ENCODE measurements at regions not wholly inside any gene's neighbourhood (a gene's known extent, or its start where the extent isn't known, plus 50 kb on each side); places are given as distances from the start of the nearest gene placed in this dataset.

DNA sequence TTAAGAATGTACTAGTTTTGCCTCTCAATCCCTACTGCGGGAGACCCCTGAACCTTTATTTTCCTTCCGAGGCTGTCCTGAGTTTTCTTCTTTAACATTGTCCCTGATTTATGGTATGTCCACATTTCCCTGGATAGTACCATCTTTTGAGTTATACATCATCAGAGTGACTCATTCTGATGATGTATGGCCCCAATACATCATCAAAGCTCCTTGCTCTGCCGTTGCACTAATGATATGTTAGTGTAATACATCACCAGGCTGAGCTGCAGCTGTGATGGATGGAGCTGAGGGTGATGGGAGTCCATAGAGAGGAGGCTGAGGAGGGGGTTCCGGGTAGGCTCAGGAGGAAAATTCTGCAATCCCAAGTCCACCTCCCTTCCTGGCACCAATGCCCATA lies 986.5 kb downstream of the KCNMA1 start:
- H3K4ac ChIP-seq (ENCODE audit: low read depth, low read length) = no peak overlapping the region
- no peak overlapping the region for H3K23ac ChIP-seq (ENCODE audit: low read depth, low read length)
- no peak overlapping the region for H4K5ac ChIP-seq (ENCODE audit: low read depth, low read length)
- no peak overlapping the region for H3K4me2 ChIP-seq (ENCODE audit: low read depth, low read length)
- WGBS, 2 experiments (ENCODE audit: extremely low coverage in 2 of 2, insufficient read length in 1 of 2) = no CpG with 5 or more reads among the region's 4 CpGs
- peaks cover 4% of the 10 kb centered on the region for H3K4me1 ChIP-seq (ENCODE audit: control insufficient read depth, insufficient read depth, low read length)
- no peaks in the 10 kb centered on the region for H3K9me3 ChIP-seq (ENCODE audit: control insufficient read depth, insufficient read depth, low read length)
- no peak overlapping the region for H2BK5ac ChIP-seq (ENCODE audit: low read depth, low read length, poor library complexity, severe bottlenecking)
- H3K27ac ChIP-seq (ENCODE audit: insufficient read depth, low read length) = no peak overlapping the region
- ATAC-seq (ENCODE audit: low read depth) (no peak), DNase-seq (no peak)
- dilution Hi-C loops (cut with HindIII; ENCODE audit: low sequenced_read_pairs, unreplicated experiment) = no loop called here
- no peak overlapping the region for H3K4me3 ChIP-seq (ENCODE audit: insufficient read depth, low read depth, low read length)
- no peak overlapping the region for H3K18ac ChIP-seq (ENCODE audit: low read depth, low read length)
- no peaks in the 10 kb centered on the region for H3K27me3 ChIP-seq (ENCODE audit: control insufficient read depth, insufficient read depth, low read length)
- no peaks in the 10 kb centered on the region for H3K79me1 ChIP-seq (ENCODE audit: low read depth in 1 of 2, low read length in 2 of 2)
- TF ChIP-seq, protein P1, sequence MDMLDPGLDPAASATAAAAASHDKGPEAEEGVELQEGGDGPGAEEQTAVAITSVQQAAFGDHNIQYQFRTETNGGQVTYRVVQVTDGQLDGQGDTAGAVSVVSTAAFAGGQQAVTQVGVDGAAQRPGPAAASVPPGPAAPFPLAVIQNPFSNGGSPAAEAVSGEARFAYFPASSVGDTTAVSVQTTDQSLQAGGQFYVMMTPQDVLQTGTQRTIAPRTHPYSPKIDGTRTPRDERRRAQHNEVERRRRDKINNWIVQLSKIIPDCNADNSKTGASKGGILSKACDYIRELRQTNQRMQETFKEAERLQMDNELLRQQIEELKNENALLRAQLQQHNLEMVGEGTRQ (IDR thresholded peaks at IDR 0.05; ENCODE audit: low read depth, low read length) = no peak
- no peak for TF ChIP-seq MAFK (IDR thresholded peaks at IDR 0.05; ENCODE audit: low read depth, low read length)
- TF ChIP-seq RAD21 (IDR thresholded peaks at IDR 0.05; ENCODE audit: low read length) = no peak
- TF ChIP-seq CHD1 (IDR thresholded peaks at IDR 0.05; ENCODE audit: low read depth, low read length) = no peak
- TF ChIP-seq CTCF (conservative IDR thresholded peaks at IDR 0.05; ENCODE audit: low read depth, low read length) = no peak
- no peak for TF ChIP-seq CEBPB (IDR thresholded peaks at IDR 0.05; ENCODE audit: low read depth, low read length)
- no peak for TF ChIP-seq RFX5 (IDR thresholded peaks at IDR 0.05; ENCODE audit: low read depth, low read length)
- TF ChIP-seq POLR2A (IDR thresholded peaks at IDR 0.05; ENCODE audit: low read depth, low read length) = no peak
- no peak for TF ChIP-seq FOS (IDR thresholded peaks at IDR 0.05; ENCODE audit: low read depth, low read length)
- no peak for TF ChIP-seq MAZ (IDR thresholded peaks at IDR 0.05; ENCODE audit: borderline replicate concordance, low read depth, low read length)
- TF ChIP-seq RCOR1 (IDR thresholded peaks at IDR 0.05; ENCODE audit: insufficient replicate concordance, low read length) = no peak
- no peaks in the 10 kb centered on the region for H4K20me1 ChIP-seq (ENCODE audit: insufficient read depth, low read length)
- no peak overlapping the region for H2BK15ac ChIP-seq (ENCODE audit: low read depth, low read length)
- H3K9ac ChIP-seq (ENCODE audit: low read depth, low read length) = no peak overlapping the region
- H3K14ac ChIP-seq (replicated peaks; ENCODE audit: low read depth, low read length) = no peak overlapping the region
- no peak overlapping the region for H2AK9ac ChIP-seq (replicated peaks; ENCODE audit: low read depth, low read length, poor library complexity)
- H2BK20ac ChIP-seq (ENCODE audit: low read depth, low read length) = no peak overlapping the region
- no peak overlapping the region for H4K91ac ChIP-seq (ENCODE audit: insufficient read depth, low read depth, low read length)
- no peak overlapping the region for H2AK5ac ChIP-seq (ENCODE audit: low read depth, low read length)
- no peaks in the 10 kb centered on the region for H3K9me1 ChIP-seq (ENCODE audit: insufficient read depth, low read length)
- H4K8ac ChIP-seq (ENCODE audit: low read depth in 2 of 2, low read length in 2 of 2) = no peak overlapping the region
- intact Hi-C loops (cut with micrococcal nuclease) = no loop called here
- no TSS peak for BruUV-seq (replicated peaks)
- H2BK120ac ChIP-seq (ENCODE audit: low read depth, low read length) = no peak overlapping the region
- no peaks in the 10 kb centered on the region for H3K36me3 ChIP-seq (ENCODE audit: control insufficient read depth, insufficient read depth, low read length)
- no peak overlapping the region for H2AFZ ChIP-seq (replicated peaks; ENCODE audit: low read length, poor library complexity)
- H3K56ac ChIP-seq (ENCODE audit: extremely low read depth, insufficient read depth, low read length) = no peak overlapping the region
- in situ Hi-C loops (cut with MboI; ENCODE audit: low sequenced_read_pairs) = no loop called here
- POLR2A ChIA-PET (ENCODE audit: unreplicated experiment) = no interaction called here
- CTCF ChIA-PET = interaction anchor here (0.6 kb wide), 1 partner anchor 746 kb away, joined by 5 read pairs; no protein-coding TSS in a partner anchor
